ENCODE measurements at regions not wholly inside any gene's neighbourhood (a gene's known extent, or its start where the extent isn't known, plus 50 kb on each side); places are given as distances from the start of the nearest gene placed in this dataset.

- TF ChIP-seq CTCF (IDR thresholded peaks at IDR 0.05) (no peak), POLR2AphosphoS5 (IDR thresholded peaks at IDR 0.05; ENCODE audit: low read depth, low read length) (no peak), REST (IDR thresholded peaks at IDR 0.05; ENCODE audit: insufficient read depth in 1 of 2, low read depth in 2 of 2, low read length in 1 of 2) (no peak), SIN3A (IDR thresholded peaks at IDR 0.05; ENCODE audit: borderline replicate concordance, insufficient read depth, low read depth, low read length) (no peak), TCF7L2 (IDR thresholded peaks at IDR 0.05; ENCODE audit: low read depth, low read length) (no peak)
Measured at GRCh38 chr2:147595200-147595599, 249.6 kb upstream of the ACVR2A start.
